Stomach (tissue), 4 donors: ENCODE measurements at regions not wholly inside any gene's neighbourhood (a gene's known extent, or its start where the extent isn't known, plus 50 kb on each side); places are given as distances from the start of the nearest gene placed in this dataset.

Experiments used
- CTCF ChIP-seq, 7 experiments: fragments of 450-650 bp in 4 of 7; fragments of 200-600 bp in 3 of 7; sonication (generic) in 3 of 7; IDR thresholded peaks; one replicate each; pipeline ENCODE4 v1.5.1; 2016 to 2019; ENCODE audit warnings: antibody characterized with exemption in 7 of 7, control low read depth in 2 of 7, mild to moderate bottlenecking in 1 of 7
- EP300 ChIP-seq: sonication (generic); formaldehyde crosslinking; IDR thresholded peaks from one replicate; pipeline ENCODE4 v1.6.1; 2017; ENCODE audit warnings: antibody characterized with exemption
- POLR2A ChIP-seq, 4 donors: fragments of 450-650 bp; IDR thresholded peaks; one replicate each; pipeline ENCODE4 v1.6.1; 2016; ENCODE audit warnings: antibody characterized with exemption in 4 of 4, control low read depth in 2 of 4, mild to moderate bottlenecking in 1 of 4, moderate library complexity in 1 of 4
- POLR2AphosphoS5 ChIP-seq, 3 donors: sonication (generic); formaldehyde crosslinking; IDR thresholded peaks; one replicate each; pipeline ENCODE4 v1.6.1; 2016; ENCODE audit warnings: antibody characterized with exemption in 3 of 3

GRCh38 chr6:164151161-164152120 is 736.9 kb downstream of the QKI start:
- TF ChIP-seq EP300 = no peak
- no peak for TF ChIP-seq CTCF (IDR thresholded peaks at IDR 0.05)
- TF ChIP-seq POLR2A (IDR thresholded peaks at IDR 0.05) = no peak
- no peak for TF ChIP-seq POLR2AphosphoS5 (IDR thresholded peaks at IDR 0.05)
